ENCODE measurements at regions not wholly inside any gene's neighbourhood (a gene's known extent, or its start where the extent isn't known, plus 50 kb on each side); places are given as distances from the start of the nearest gene placed in this dataset.
"Not testable (repeated sequence)": the region's sequence is repeated elsewhere in the genome, so short reads cannot be mapped to it uniquely, and the experiment has no call there.

GRCh38 chr7:110291430-110291829 is 799.5 kb upstream of the LRRN3 start:
- Histone ChIP-seq H3K36me3 (ENCODE audit: insufficient read depth, insufficient read length, low read length) (no peaks in the 10 kb centered on the region), H3K27me3 (ENCODE audit: insufficient read depth, insufficient read length) (no peaks in the 10 kb centered on the region), H3K4me1 (ENCODE audit: insufficient read depth, insufficient read length) (no peaks in the 10 kb centered on the region), H3K9me3 (ENCODE audit: insufficient read depth, low read length) (no peaks in the 10 kb centered on the region), H3K9ac (ENCODE audit: insufficient read length, low read depth) (no peak overlapping the region), H3K4me3 (ENCODE audit: insufficient read length, low read depth) (no peak overlapping the region)
- no peak for TF ChIP-seq SUZ12 (IDR thresholded peaks at IDR 0.05; ENCODE audit: extremely low read depth, insufficient read depth, insufficient read length)
- TF ChIP-seq YY1 (IDR thresholded peaks at IDR 0.05; ENCODE audit: insufficient read depth, insufficient read length): no peak
- no peak for TF ChIP-seq ZNF274 (IDR thresholded peaks at IDR 0.05; ENCODE audit: low read depth, low read length)
- DNase-seq (ENCODE audit: low read depth, low spot score): no peak

- Histone ChIP-seq H3K4me1 (ENCODE audit: insufficient read depth, insufficient read length) (no peaks in the 10 kb centered on the region), H3K4me3 (ENCODE audit: insufficient read length, low read depth) (no peak overlapping the region), H3K9ac (ENCODE audit: insufficient read length, low read depth) (no peak overlapping the region), H3K27me3 (ENCODE audit: insufficient read depth, insufficient read length) (no peaks in the 10 kb centered on the region), H3K36me3 (ENCODE audit: insufficient read depth, insufficient read length, low read length) (no peaks in the 10 kb centered on the region), H3K9me3 (ENCODE audit: insufficient read depth, low read length) (no peaks in the 10 kb centered on the region)
- DNase-seq (ENCODE audit: low read depth, low spot score): no peak
- TF ChIP-seq SUZ12 (IDR thresholded peaks at IDR 0.05; ENCODE audit: extremely low read depth, insufficient read depth, insufficient read length) (no peak), YY1 (IDR thresholded peaks at IDR 0.05; ENCODE audit: insufficient read depth, insufficient read length) (no peak), ZNF274 (IDR thresholded peaks at IDR 0.05; ENCODE audit: low read depth, low read length) (no peak)
Observed at GRCh38 chr7:110296321-110296720, 794.6 kb upstream of the LRRN3 start.

GRCh38 chr7:110307776-110308175 is 783.2 kb upstream of the LRRN3 start:
- Histone ChIP-seq H3K9me3 (ENCODE audit: insufficient read depth, low read length) (peaks cover 5% of the 10 kb centered on the region; the same call in 1 of the 2 replicates), H3K4me3 (ENCODE audit: insufficient read length, low read depth) (no peak overlapping the region), H3K27me3 (ENCODE audit: insufficient read depth, insufficient read length) (no peaks in the 10 kb centered on the region), H3K9ac (ENCODE audit: insufficient read length, low read depth) (no peak overlapping the region), H3K4me1 (ENCODE audit: insufficient read depth, insufficient read length) (no peaks in the 10 kb centered on the region), H3K36me3 (ENCODE audit: insufficient read depth, insufficient read length, low read length) (no peaks in the 10 kb centered on the region)
- no peak for TF ChIP-seq YY1 (IDR thresholded peaks at IDR 0.05; ENCODE audit: insufficient read depth, insufficient read length)
- no peak for TF ChIP-seq ZNF274 (IDR thresholded peaks at IDR 0.05; ENCODE audit: low read depth, low read length)
- TF ChIP-seq SUZ12 (IDR thresholded peaks at IDR 0.05; ENCODE audit: extremely low read depth, insufficient read depth, insufficient read length): no peak
- no peak for DNase-seq (ENCODE audit: low read depth, low spot score)

GRCh38 chr7:110308791-110309190 is 782.1 kb upstream of the LRRN3 start:
- no peak for DNase-seq (ENCODE audit: low read depth, low spot score)
- TF ChIP-seq YY1 (IDR thresholded peaks at IDR 0.05; ENCODE audit: insufficient read depth, insufficient read length) (no peak), SUZ12 (IDR thresholded peaks at IDR 0.05; ENCODE audit: extremely low read depth, insufficient read depth, insufficient read length) (no peak), ZNF274 (IDR thresholded peaks at IDR 0.05; ENCODE audit: low read depth, low read length) (no peak)
- H3K36me3 ChIP-seq (ENCODE audit: insufficient read depth, insufficient read length, low read length): no peaks in the 10 kb centered on the region

GRCh38 chr7:110309941-110310340 is 781.0 kb upstream of the LRRN3 start:
- no peaks in the 10 kb centered on the region for H3K4me1 ChIP-seq (ENCODE audit: insufficient read depth, insufficient read length)
- no peak for TF ChIP-seq SUZ12 (IDR thresholded peaks at IDR 0.05; ENCODE audit: extremely low read depth, insufficient read depth, insufficient read length)
- no peak for TF ChIP-seq ZNF274 (IDR thresholded peaks at IDR 0.05; ENCODE audit: low read depth, low read length)
- TF ChIP-seq YY1 (IDR thresholded peaks at IDR 0.05; ENCODE audit: insufficient read depth, insufficient read length): no peak
- peaks cover 5% of the 10 kb centered on the region; the same call in 1 of the 2 replicates for H3K9me3 ChIP-seq (ENCODE audit: insufficient read depth, low read length)
- H3K4me3 ChIP-seq (ENCODE audit: insufficient read length, low read depth): no peak overlapping the region
- no peak for DNase-seq (ENCODE audit: low read depth, low spot score)
- H3K9ac ChIP-seq (ENCODE audit: insufficient read length, low read depth): no peak overlapping the region
- no peaks in the 10 kb centered on the region for H3K36me3 ChIP-seq (ENCODE audit: insufficient read depth, insufficient read length, low read length)
- H3K27me3 ChIP-seq (ENCODE audit: insufficient read depth, insufficient read length): no peaks in the 10 kb centered on the region

More at GRCh38 chr7:110308791-110309190, 782.1 kb upstream of the LRRN3 start:
- no peaks in the 10 kb centered on the region for H3K27me3 ChIP-seq (ENCODE audit: insufficient read depth, insufficient read length)
- peaks cover 5% of the 10 kb centered on the region; the same call in 1 of the 2 replicates for H3K9me3 ChIP-seq (ENCODE audit: insufficient read depth, low read length)
- H3K4me3 ChIP-seq (ENCODE audit: insufficient read length, low read depth): no peak overlapping the region
- H3K4me1 ChIP-seq (ENCODE audit: insufficient read depth, insufficient read length): no peaks in the 10 kb centered on the region
- no peak overlapping the region for H3K9ac ChIP-seq (ENCODE audit: insufficient read length, low read depth)

GRCh38 chr7:110311556-110311955 is 779.4 kb upstream of the LRRN3 start:
- TF ChIP-seq SUZ12 (IDR thresholded peaks at IDR 0.05; ENCODE audit: extremely low read depth, insufficient read depth, insufficient read length) (no peak), ZNF274 (IDR thresholded peaks at IDR 0.05; ENCODE audit: low read depth, low read length) (no peak), YY1 (IDR thresholded peaks at IDR 0.05; ENCODE audit: insufficient read depth, insufficient read length) (no peak)

GRCh38 chr7:110317541-110318265 is 773.2 kb upstream of the LRRN3 start:
- H3K4me3 ChIP-seq (ENCODE audit: insufficient read length, low read depth): no peak overlapping the region
- H3K36me3 ChIP-seq (ENCODE audit: insufficient read depth, insufficient read length, low read length): no peaks in the 10 kb centered on the region
- DNase-seq (ENCODE audit: low read depth, low spot score): no peak
- no peak overlapping the region for H3K9ac ChIP-seq (ENCODE audit: insufficient read length, low read depth)
- no peaks in the 10 kb centered on the region for H3K27me3 ChIP-seq (ENCODE audit: insufficient read depth, insufficient read length)
- no peaks in the 10 kb centered on the region; the same call in 1 of the 2 replicates for H3K9me3 ChIP-seq (ENCODE audit: insufficient read depth, low read length)
- no peak for TF ChIP-seq SUZ12 (IDR thresholded peaks at IDR 0.05; ENCODE audit: extremely low read depth, insufficient read depth, insufficient read length)
- no peak for TF ChIP-seq YY1 (IDR thresholded peaks at IDR 0.05; ENCODE audit: insufficient read depth, insufficient read length)
- TF ChIP-seq ZNF274 (IDR thresholded peaks at IDR 0.05; ENCODE audit: low read depth, low read length): no peak
- H3K4me1 ChIP-seq (ENCODE audit: insufficient read depth, insufficient read length): no peaks in the 10 kb centered on the region

More at GRCh38 chr7:110311556-110311955, 779.4 kb upstream of the LRRN3 start:
- H3K9ac ChIP-seq (ENCODE audit: insufficient read length, low read depth): no peak overlapping the region
- no peaks in the 10 kb centered on the region for H3K36me3 ChIP-seq (ENCODE audit: insufficient read depth, insufficient read length, low read length)
- H3K9me3 ChIP-seq (ENCODE audit: insufficient read depth, low read length): peaks cover 5% of the 10 kb centered on the region; the same call in 1 of the 2 replicates
- no peak overlapping the region for H3K4me3 ChIP-seq (ENCODE audit: insufficient read length, low read depth)
- H3K4me1 ChIP-seq (ENCODE audit: insufficient read depth, insufficient read length): no peaks in the 10 kb centered on the region
- H3K27me3 ChIP-seq (ENCODE audit: insufficient read depth, insufficient read length): no peaks in the 10 kb centered on the region
- DNase-seq (ENCODE audit: low read depth, low spot score): no peak

GRCh38 chr7:110320285-110320684 is 770.6 kb upstream of the LRRN3 start:
- DNase-seq (ENCODE audit: low read depth, low spot score); H3K36me3 ChIP-seq (ENCODE audit: insufficient read depth, insufficient read length, low read length); H3K9me3 ChIP-seq (ENCODE audit: insufficient read depth, low read length); H3K4me3 ChIP-seq (ENCODE audit: insufficient read length, low read depth); H3K4me1 ChIP-seq (ENCODE audit: insufficient read depth, insufficient read length); H3K27me3 ChIP-seq (ENCODE audit: insufficient read depth, insufficient read length); H3K9ac ChIP-seq (ENCODE audit: insufficient read length, low read depth): not testable (repeated sequence)
